ENCODE measurements at regions not wholly inside any gene's neighbourhood (a gene's known extent, or its start where the extent isn't known, plus 50 kb on each side); places are given as distances from the start of the nearest gene placed in this dataset.

DNA sequence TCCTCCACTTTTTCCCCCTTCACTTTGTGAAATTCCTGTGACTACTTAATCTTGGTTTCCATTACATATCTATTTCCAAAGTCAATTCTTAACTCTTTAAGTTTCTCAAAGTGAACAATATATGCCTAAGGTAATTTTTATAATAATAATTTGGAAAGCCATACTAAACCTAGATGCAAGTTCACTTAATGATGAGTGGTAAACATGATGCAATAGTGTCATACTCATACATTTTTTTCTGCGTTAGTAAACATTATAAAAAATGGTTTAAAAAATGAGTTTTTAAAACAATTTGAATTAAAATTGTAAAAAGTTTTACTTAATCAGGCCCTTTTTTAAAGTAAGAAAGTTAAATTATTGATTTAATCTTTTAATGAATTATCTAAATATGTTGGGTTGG is 659.4 kb upstream of the FZD8 start:
- DNase-seq (ENCODE audit: low spot score): no peak

DNA sequence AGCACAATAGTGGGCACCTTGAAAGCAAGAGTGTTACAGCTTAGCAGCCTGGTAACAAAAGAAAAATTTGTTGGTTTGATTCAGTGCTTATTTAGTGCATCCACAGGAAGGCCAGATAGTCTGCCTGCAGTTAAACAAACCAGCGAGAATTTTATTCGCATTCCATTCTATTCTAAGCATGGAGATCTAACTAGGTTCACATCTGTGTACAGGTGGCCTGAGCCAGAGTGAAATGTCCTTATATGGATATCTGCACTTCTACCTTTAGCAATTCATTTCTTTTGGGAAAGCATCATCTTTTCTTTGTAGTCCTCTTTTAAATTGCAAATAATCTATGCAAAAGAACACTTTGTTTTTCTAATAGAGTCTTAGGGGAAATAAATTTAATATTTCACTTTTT is 659.0 kb upstream of the FZD8 start:
- DNase-seq (ENCODE audit: low spot score): no peak

DNA sequence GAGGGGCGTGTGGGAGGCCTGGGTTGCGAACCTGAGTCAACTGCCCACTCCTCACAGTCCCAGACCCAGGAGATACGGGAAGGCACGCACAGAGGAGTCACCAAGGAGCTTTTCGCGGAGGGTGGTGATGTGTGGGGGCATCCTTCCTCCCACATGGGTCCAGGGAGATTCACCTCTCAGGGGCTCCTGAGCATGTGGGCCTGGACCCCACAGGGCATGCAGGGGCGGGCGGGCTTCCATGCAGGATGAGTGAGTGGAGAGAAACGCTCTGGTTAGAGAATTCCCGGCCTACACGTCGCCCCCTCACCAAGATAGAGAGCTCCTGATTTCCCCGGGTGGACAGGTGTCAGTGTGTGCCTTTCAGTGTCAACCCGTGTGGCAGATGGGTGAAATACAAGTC is 641.7 kb upstream of the FZD8 start:
- DNase-seq (ENCODE audit: low spot score): no peak

DNA sequence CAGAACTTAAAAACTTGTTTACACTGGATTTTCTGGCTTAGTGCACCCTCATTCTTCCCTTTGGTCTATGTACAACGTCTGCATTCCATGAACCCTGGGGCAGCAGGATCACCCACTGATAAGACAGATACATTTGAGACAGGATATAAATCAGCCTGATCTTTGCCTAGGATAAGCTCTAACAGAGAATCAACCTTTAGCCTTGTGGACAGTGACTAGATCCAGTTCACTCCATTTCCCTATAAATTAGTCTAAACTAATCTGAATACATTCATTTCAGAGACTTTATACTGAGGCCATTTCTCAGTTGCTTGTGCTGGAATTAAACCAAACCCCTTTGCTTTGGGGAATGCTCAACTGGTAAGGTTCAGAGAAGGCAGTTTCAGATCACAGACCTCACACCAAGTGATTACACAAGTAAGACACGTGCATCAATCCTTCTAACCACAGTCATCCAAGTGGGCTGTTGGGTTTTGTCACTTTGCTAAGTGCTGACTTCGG is 639.8 kb upstream of the FZD8 start:
- DNase-seq (ENCODE audit: low spot score): no peak

- no peak for DNase-seq (ENCODE audit: low spot score)
Observed at GRCh38 chr10:36280890-36281499, 638.9 kb upstream of the FZD8 start.

GRCh38 chr10:36280321-36280741 is 638.2 kb upstream of the FZD8 start:
- no peak for DNase-seq (ENCODE audit: low spot score)

DNA sequence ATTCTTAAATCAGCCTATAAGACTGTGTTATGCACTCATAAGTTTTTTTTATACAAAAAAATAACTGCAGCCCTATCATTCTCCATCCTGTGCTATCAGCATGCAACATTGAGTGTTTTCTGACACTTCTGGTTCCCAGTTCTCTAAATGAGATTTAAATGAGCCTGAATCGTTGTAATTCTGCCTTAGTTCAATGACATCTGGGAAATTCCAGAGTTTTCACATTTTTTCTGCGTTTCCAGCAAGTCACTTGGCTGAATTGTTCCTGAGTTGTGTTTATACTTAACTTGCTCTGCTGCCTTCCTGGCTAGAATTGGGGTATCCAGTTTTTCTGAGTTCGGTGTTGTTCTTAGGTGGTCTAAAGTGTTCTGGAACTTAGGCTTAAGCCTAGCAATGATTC is 636.1 kb upstream of the FZD8 start:
- DNase-seq (ENCODE audit: low spot score): no peak

DNA sequence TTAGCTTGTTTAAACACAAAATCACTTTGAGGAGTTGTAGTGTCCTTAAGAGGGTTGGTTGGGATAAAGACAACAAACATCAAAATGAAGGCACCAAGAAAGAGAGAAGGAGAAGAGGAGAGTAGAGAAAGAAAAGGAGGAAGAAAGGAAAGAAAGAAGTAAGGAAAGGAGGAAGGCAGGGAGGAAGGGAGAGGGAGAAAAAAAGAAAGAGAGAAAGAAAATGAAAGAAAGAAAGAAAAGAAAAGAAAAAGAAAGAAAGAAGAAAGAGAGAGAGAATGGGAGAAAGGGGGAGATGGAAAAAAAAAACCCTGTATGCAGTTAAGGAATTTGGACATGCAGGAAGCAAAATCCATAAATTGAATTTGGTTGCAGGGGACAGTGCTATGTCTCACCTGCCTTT is 635.4 kb upstream of the FZD8 start:
- no peak for DNase-seq (ENCODE audit: low spot score)

GRCh38 chr10:36271627-36272340 is 629.7 kb upstream of the FZD8 start:
- no peak for DNase-seq (ENCODE audit: low spot score)

GRCh38 chr10:36269222-36269621 is 627.1 kb upstream of the FZD8 start:
- no peak for DNase-seq (ENCODE audit: low spot score)

DNA sequence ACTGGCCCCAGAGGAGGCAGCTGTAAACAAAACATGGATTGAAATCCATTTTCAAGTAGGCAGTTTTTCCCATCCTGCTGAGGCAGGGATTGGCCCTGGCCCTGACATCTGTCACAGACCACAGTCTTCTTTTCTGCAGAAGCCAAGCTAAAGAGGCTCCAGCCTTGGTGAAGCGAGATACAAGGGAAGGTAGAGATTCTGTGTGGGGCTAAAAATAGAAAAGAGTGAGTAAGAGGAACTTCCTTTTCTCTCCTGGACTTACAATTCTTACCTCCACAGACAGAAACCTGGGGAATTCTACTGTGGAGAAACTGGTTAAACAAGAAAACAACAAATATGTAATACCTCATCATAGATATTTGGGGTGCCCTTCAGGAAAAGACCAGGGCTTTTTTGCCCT is 624.8 kb upstream of the FZD8 start:
- DNase-seq (ENCODE audit: low spot score): no peak

DNA sequence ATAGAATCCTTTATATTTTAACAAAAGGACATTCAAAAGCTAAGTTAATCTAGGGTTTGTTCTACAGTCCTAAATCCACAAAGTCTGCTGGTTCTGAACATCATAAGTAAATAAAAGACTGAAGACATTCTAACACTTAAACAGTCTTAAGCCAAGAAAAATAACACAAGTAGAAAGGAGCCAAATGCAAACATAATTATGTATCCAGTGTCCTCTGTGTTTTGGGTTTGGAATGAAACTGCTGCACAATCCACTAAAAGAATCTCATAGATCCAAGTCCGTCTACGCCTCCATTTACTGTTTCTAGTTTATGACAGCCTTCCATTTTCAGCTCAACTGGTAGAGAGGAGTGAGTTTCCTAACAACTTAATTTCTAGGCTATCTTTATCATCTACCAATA is 623.6 kb upstream of the FZD8 start:
- no peak for DNase-seq (ENCODE audit: low spot score)

DNA sequence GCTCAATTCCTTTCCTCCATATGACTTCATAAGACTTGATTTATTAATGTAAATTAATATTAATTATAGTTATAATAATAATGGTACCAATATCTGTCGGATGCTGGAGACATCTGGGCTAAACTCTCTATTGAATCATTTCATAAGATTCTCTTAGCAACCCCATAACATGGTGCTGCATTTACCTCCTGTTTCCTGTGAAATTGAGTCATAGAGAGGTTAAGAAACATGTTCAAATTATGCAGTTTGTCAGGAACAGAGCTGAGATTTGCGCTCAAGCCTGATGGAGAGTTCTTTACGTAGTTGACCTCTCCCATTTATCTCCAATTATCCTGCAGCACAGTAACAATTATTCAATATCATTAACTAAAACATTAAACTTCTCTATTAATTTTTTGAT is 621.8 kb upstream of the FZD8 start:
- DNase-seq (ENCODE audit: low spot score): no peak

DNA sequence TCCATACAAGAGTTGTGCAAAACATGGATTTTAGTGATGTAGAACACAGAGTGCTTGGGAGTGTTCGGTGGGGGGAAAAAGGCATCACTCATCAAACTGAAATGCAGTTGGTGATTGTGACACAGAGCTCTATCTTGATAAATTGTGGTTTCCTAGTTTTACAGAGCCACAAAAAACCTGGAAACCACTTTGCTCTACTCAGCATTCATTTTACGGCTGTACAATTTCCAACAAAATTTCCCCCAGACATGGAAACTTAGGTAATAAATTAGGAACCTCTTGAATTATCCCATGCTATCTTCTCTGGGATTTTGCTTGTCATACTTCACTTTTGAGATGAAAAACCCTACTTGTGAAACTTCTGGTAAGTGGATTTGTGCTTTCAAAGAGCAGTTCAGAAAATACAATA is 614.9 kb upstream of the FZD8 start:
- DNase-seq (ENCODE audit: low spot score): no peak

GRCh38 chr10:36256166-36256565 is 614.1 kb upstream of the FZD8 start:
- DNase-seq (ENCODE audit: low spot score): no peak

- DNase-seq (ENCODE audit: low spot score): no peak
Observed at GRCh38 chr10:36254199-36254598, 612.1 kb upstream of the FZD8 start.

- DNase-seq (ENCODE audit: low spot score): no peak
Observed at GRCh38 chr10:36253731-36254130, 611.6 kb upstream of the FZD8 start.

DNA sequence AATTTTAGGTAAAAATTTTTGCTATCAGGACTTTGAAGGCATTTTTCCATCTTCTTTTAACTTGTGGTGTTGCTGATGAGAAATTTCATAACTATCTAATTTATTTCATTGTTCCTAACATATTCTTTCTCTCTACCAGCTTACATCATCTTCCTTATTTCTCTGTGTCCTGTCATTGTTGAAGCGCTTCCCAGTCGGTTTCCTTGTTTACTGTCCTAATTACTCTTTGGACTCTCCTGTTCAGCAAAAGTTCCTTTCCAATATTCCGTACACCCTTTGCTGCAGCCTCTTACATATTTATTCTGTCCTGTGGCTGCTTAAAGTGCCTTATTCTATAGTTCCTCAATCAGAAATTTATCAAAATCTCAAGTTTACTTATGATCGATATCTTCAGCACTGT is 609.0 kb upstream of the FZD8 start:
- no peak for DNase-seq (ENCODE audit: low spot score)

DNA sequence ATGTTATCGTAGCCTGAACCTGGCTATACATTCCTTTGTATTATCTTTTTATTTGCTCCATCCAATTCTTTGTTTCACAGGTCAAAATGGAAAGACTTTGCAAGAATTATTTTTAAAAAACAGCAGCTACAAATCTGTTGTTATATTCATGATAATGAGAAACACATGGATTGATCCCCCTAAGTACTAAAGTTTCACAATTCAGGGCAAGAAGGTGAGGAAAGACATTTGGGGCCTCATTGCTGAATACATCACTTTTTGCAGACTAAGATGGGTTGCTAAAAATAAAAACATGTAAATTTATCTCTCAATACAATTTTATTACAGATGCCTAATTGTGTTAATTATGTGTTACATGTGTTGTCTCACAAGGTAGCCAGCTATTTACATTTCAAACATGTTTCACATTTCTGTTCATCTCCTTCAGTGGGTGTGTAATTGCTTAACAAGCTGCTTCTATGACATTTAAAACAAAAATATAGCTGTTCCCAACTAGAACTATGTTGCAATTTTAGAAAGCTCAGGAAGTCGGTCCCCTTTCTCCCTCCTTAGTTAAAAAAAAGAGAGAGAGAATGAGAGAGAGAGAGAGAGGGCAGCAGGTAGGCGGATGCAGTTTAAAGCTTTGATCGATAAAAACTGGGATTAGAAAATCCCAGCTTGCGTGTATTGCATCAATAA is 606.3 kb upstream of the FZD8 start:
- DNase-seq (ENCODE audit: low spot score): no peak

- DNase-seq (ENCODE audit: low spot score): no peak
Observed at GRCh38 chr10:36247478-36247877, 605.4 kb upstream of the FZD8 start.

- DNase-seq (ENCODE audit: low spot score): no peak
Observed at GRCh38 chr10:36236931-36237330, 594.8 kb upstream of the FZD8 start.

DNA sequence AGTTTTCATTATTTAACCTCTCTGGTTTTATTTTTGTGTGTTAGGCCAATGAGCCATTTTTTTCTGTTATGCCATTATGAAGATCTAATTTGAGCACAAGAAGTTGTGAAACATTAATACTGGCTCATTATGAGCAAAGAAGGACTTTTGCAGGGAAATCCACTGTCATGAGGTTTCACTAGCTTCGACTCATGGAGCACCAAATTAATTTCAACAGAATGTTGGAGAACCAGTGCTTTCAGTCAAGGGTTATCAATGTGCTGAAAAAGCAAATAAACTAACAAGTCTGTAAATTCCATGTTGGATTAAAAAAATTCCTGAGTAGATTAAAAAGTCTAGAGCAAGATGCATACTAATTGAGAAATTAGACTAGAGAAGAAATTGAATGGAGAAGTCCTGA is 594.2 kb upstream of the FZD8 start:
- DNase-seq (ENCODE audit: low spot score): no peak

GRCh38 chr10:36232935-36233334 is 590.8 kb upstream of the FZD8 start:
- DNase-seq (ENCODE audit: low spot score): no peak

Measured in LoVo (cell line).